Skeletal muscle cell (primary cell): ENCODE measurements at regions not wholly inside any gene's neighbourhood (a gene's known extent, or its start where the extent isn't known, plus 50 kb on each side); places are given as distances from the start of the nearest gene placed in this dataset.

Experiments
- DNase-seq: peaks from one replicate; pipeline ENCODE4 v3.0.0-alpha.2; 2010; ENCODE audit warnings: low read depth
- H3K4me3 ChIP-seq: 2 replicates; pipeline ENCODE4 v1.5.1; 2011; ENCODE audit warnings: low read depth, mild to moderate bottlenecking, control low read depth, low read length, moderate library complexity

DNA sequence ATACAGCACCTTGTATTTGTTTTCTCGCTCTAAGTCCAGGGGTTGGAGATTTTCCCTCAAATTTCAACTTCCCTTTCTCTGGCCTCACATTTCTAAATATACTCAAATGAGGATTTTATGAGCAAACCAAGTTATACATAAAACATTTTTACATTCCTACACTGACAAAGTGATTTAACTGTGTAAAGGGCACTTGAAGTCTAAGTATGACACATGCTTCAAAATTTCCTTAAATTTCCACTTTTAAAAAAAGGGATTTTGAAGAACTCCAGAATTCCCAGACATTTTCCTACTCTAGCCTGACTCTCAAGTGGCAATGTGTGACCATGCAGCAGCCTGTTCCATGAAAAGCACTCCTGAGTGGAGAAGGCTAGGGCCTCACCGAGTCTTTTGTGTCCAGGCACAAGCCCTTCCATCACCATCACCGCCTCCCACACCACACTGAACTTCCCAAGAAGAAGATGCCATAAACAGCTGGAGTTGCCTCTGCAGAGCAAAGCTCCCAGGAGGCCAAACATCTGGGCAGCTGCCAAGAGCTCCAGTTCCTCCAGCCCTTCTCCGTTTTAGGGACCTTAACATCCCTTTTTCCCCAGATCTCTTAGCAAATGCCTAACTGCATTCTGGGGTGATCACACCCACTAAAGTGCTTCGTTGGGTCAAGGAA lies 68.9 kb downstream of the NCR2 start:
- DNase-seq = no peak
- no peak overlapping the region for H3K4me3 ChIP-seq

DNA sequence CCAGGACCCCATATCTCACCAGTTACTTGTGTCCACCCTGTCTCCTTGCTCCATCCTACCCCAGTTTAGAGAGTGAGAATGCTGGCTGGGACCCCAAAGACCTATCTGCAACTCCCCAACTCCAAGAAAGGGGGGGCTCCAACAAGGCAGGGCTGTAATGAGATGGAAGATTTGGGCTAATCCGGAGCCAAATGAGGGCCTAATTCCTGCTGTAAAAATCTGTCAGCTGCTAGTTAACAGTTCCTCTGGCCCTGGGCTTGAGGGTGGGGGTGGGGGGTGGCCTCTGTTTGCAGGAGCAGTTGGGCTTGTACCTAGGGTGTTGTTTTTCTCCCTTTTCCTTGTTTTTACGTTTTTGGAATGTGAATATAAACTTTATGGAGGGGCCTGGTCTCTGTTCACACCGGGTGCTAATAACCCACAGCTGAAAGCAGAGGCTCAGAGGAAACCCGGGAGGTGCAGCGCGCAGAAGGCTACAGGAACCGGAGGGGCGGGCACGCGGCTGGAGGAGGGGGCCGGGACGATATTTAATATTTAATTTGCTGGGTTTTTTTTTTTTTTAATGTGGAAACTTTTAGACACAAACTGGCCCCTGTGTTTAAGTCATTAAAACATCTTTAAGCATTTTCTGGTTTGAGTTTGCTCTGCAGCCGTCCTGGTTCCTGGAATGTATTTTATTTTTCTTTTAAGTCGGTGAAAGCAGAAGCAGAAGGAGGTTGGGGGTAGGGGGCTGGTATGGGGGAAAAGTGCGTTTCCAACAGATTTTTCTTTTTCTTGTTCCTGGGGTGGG lies 70.7 kb downstream of the NCR2 start:
- no peak for DNase-seq
- no peak overlapping the region for H3K4me3 ChIP-seq

DNA sequence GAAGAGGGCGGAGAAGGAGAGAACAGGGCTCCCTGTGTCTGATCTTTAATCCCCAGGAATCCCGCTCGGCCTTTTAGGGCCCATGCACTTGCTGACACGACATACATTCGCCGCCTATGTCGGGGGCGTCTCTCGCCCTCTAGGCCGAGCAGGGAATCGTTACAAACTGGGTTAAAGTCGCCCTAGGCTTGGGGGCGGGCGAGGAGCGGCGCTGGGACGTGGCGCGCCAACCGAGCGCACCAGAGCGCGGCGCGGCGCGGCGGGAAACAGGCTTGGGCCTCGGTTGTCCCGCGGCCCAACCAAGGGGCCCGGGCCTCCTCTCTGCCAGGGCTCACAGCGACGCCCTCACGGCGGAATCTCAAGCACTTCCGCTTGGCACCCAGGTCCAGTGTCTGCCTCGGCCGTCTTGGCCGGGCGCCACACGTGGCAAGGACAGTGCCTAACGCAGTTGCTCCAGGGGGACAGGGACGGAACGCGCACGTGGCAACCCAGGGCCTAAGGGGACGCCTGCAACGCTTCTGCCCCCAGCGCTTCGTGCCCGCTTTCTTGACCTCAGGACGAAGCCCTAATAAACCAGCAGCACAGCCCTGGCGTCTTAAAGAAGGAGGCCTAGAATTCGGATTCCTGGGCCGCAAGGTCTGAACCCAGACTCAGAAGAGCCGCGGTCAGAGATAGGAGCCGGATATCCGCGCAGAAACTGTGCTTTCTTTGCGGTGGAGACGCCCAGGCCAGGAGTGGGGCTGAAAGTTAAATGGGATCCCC lies 71.5 kb downstream of the NCR2 start:
- no peak overlapping the region for H3K4me3 ChIP-seq
- no peak for DNase-seq

DNA sequence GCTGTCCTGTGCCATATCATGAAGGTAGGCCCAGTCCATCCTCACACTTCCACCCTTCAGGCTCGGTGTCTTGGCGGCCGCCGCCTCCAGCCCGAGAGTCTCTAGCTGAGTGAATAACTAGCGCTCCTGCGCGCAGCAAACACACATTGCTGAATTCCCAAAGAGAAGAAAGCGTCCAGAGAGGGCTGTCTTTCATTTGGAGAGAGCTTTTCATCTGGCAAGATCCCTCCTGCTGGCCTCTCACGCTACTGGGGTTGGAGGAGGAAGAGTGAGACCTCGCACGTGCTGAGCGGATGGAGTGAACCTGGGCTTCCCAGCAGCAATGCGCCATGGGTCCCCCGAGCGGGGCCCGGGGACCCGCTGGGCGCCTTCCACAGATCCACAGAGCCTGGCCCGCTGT lies 73.2 kb downstream of the NCR2 start:
- DNase-seq = no peak
- H3K4me3 ChIP-seq = no peak overlapping the region

DNA sequence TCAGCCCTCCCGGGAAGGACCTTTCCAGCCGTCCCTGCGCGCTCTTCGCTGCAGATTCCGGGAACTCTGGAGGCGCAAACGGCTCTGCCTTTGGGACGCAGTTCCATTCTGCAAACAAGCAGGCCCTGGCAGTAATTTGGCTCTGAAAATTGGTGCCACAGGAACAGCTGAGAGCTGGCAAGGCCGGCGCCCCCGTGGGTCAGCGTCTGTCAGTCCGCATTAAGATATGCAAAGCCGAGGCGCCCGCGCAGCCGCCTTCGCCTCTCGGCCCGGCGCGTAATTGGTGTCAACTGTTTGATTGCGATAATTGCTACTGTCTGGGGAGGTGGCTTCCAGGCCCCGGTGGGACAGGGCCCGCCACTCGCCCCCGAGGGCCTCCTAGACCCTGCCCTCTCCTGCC lies 73.6 kb downstream of the NCR2 start:
- no peak overlapping the region for H3K4me3 ChIP-seq
- no peak for DNase-seq

DNA sequence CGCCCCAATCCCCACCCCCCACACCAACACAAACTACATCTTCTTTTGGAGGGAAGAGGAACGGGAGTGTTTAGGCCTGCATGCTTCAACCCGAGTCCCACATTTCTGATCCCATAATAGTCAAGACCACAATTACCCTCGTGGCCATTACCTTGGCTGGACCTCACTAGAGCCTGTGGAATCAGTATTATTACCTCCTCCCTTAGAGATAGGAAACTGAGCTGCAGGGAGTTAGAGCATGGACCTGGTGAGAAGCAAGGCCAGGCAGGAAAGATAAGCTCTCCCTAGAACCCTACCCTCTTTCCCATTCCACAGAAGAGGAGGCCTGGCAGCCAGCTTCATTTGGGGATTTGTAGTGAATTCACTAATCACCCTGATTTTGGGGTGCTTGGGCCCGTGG lies 74.1 kb downstream of the NCR2 start:
- no peak overlapping the region for H3K4me3 ChIP-seq
- no peak for DNase-seq

DNA sequence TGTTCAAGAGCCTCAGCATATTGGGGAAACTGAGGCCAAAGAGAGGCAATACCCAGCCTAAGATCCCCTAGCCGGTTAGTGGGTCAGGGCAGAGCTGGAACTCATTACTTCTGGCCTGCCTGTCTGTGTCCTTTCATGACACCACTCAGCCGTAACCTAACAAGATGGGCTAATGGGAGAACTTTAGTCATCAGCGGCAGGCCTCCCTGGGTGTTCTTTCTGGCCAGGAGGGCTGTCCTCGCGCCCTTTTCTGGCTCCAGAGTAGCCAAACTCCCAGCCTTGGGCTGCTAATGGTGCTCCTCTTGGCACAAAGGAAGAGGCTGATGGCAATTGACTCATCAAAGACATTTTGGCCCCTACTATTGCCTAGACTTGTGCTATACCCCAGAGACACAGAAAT lies 76.6 kb downstream of the NCR2 start:
- DNase-seq = no peak
- no peak overlapping the region for H3K4me3 ChIP-seq

DNA sequence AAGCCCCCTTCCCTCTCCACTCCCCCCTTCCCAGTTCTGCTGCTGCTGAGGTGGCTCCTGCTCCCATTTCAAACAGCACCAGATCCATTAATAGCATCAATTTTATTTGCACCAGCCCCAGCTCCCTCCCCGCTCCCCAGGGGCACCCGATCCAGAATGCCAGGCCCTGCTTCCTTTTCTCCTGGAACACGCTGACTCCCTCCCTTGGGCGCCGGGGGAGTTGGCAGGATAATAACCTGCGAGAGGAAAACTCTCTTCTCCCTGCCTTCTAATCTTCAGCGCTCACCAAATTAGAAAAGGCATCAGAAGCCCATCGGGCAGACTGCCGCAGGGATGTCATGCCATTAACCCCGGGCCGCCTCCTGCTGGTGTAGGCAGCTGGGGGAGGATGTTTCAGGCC lies 77.8 kb downstream of the NCR2 start:
- no peak for DNase-seq
- H3K4me3 ChIP-seq = no peak overlapping the region

DNA sequence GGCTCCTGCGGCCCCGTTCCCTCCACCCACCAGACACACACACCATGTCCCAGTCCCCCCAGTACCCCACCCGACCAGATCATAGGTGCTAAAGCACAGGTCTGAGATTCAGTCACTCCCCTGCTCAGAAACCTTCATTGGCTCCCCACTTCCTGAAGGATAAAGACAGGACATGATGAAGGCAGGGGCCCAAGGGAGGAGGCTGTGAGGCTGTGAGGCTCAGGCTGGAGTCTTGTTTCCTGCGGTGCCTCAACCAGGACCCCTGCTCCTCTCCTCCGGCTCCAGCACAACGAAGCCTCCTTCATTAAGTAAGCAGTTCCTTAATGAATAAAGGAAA lies 81.1 kb downstream of the NCR2 start:
- DNase-seq = no peak
- no peak overlapping the region for H3K4me3 ChIP-seq

DNA sequence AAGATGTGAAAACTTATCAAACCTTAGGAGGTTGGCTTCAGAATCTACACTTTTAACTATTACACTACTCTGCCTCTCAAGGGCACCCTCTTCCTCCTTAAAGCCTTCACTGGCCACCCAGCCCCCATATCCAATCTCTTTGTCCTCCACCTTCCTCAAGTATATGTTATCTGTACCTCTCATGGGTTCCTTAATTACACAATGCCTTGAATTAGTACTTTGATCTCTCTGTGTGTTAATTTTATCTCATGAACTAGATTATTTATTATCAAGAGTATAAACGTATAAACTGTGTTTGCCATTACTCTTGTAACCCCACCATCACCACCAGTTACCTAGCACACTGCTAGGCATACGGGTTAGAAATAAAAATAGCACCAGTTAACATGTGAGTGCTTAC lies 83.3 kb downstream of the NCR2 start:
- no peak for DNase-seq
- H3K4me3 ChIP-seq = no peak overlapping the region

DNA sequence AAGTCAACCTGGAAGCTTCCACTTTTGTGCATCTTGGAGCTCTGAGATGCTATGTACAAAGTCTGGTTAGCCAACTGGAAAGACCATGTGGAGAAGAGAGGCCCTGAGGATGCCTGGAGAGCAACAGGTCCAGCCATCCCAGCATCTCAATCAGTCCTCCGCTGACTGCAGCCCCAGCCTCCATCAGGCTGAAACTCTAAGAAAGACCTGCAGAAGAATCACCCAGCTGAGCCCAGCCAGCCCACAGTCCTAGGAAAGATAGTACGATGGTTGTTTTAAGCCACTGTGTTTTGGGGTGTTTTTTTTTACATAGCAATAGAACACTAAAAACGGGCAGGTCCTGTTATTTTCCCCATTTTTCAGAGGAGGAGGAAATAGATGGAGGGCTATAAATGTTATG lies 84.0 kb downstream of the NCR2 start:
- H3K4me3 ChIP-seq = no peak overlapping the region
- DNase-seq = no peak

DNA sequence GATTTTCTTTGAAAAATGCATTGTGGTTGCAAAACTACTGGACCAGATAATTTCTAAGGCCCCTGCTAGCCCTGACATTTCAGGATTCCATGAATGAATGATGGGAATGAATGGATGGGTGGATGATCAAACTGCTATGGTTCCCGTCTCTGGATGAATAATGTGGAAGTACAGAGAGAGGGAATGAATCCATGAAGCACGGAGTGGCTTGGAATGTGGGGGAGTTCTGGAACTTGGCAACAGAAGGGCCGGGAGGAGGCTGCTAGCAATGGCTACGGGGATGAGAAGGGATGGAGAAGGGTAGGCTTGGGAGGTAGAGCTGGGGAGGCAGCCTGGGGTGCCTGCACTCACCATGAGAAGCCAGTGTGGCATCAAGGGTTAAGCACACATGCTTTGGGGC lies 84.8 kb downstream of the NCR2 start:
- DNase-seq = no peak
- H3K4me3 ChIP-seq = no peak overlapping the region

DNA sequence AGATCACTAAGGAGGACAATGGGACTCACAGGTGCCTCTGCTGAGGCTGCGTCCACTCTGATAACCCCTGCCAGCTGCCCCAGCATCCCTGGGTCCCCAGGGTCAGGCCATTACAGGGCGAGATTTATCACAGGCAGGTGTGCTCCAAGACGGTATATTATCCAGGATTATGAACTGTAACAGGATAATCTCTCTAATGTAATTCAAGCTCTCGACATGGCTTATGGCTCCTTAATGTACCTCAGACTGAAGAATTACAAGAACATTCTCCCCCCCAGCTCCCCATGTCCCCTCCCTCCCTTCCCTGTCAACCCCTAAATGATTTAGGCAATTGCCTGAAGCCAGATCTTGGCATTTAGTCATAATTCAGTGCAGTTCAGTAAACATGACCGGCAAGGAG lies 86.8 kb downstream of the NCR2 start:
- no peak for DNase-seq
- no peak overlapping the region for H3K4me3 ChIP-seq

DNA sequence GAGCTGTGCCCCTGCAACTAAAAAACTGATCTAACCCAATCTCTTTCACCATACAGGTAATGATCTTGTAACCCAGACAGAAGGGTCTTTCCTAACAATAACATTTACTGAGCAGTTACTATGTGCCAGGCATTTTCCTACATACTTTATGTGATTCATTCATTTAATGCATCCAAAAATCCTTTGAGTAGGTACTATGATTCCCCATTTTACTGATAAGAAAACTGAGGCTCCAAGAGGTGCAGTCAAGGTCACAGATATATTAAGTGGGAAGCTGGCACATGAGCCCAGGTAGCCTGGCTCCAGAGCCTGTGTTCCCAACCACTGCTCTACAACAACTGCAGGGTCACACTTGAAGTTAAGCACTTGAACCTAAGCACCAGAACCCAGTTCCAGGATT lies 87.6 kb downstream of the NCR2 start:
- no peak overlapping the region for H3K4me3 ChIP-seq
- no peak for DNase-seq

DNA sequence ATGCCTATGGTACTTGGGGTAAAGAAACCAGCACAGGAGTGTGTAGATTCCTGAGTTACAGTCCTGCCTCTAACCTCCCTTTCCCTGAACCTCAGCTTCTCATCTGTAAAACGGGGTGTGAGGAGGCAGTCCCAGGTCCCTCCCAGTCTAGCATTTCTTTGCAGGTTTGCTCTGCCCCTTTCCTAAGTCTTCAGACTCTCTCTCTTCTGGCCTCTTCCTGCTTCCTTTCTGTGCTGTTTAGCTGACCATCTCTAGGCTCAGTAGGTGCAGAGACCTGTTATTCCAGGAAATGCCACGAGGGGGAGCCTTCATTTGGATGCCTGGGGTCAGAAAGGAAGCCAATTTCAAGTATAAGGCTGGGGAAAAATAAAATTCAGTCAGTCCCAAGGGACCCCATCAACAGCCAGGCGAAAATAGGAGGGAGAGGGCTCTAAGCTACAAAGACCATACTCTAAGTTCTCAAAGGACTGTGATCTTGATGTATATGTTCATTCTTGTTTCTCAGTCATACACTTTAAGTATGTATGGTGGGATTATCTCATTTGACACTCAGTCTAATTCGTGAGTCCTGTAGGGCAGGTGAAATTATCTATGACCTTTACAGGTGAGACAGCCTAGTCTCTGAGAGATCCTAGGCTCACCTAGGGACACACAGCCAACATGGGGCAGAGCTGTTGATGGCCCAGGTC lies 89.1 kb downstream of the NCR2 start:
- H3K4me3 ChIP-seq = no peak overlapping the region
- peak; percentile 28 for DNase-seq

DNA sequence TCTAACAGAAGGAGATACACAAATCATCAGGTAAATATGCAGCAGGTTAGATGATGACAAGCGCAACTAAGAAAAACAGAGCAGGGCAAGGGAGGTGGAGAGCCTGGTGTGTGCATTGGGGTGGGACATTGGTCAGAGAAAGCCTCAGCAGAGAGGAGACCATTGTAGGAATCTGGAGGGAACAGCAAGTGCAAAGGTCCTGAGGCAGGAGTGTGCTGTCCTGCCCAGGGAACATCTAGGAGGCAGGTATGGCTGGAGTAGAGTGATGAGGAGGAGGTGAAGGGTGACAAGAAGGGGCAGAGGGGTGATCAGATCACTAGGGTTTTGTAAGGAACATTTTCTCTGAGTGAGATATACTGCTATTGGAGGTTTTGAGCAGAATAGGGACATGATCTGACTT lies 90.1 kb downstream of the NCR2 start:
- DNase-seq = no peak
- H3K4me3 ChIP-seq = no peak overlapping the region

DNA sequence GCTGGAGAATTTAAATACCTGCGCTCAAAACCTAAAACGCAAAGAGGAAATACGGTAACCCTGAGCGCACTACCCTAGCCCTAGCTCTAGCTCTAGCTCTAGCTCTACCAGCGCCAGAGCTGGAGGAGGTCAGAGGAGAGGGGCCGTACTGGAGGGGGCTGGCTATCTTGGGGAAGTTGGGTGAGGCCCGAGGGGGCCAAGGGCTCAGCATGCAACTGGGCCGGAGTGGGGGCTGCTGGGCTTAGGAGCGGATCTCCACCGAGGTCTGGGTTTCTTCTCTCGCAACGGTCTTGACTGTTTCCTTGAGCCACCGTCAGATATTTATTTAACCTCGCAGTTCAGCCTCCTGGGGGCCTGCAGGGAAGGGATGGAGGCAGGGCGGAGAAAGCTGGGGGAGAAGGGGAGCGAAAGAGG lies 91.0 kb downstream of the NCR2 start:
- DNase-seq = no peak
- H3K4me3 ChIP-seq = peak overlapping the region; percentile 6

DNA sequence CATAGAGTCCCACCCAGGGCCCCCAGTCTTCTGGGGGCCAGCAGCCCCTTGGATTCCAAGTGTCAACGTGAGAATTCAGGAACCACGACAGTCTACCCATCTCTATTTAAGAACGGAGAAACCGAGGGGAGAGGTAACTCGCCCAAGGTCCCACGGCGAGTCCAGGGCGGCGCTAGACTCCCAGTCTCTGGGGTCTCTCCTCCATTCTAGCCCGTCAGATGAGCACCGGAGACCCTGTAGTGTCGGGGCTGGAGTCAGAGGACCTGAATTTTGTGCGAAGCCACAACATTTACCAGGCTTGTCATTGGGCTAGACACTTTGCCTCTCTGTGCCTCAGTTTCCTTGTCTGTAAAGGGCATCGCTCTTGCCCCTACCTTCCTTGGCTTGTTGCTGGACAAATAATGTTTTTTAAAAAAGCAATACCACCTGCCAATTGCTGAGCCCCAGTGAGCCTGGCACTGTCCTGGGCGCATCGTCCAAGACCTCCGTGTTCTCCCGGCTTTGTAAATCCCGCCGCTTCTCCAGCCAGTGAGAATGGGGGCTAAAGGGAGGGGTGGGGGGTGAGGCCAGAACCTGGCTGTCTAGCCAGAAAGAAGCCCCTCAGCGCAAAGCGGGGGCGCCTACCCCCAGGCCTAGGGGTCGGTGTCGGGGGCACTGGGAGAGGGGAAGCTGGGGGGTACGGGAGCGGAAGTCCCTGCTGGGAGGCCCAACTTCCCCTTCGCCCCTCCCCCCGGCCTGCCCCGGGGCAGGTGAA lies 91.7 kb downstream of the NCR2 start:
- H3K4me3 ChIP-seq = no peak overlapping the region
- DNase-seq = no peak

DNA sequence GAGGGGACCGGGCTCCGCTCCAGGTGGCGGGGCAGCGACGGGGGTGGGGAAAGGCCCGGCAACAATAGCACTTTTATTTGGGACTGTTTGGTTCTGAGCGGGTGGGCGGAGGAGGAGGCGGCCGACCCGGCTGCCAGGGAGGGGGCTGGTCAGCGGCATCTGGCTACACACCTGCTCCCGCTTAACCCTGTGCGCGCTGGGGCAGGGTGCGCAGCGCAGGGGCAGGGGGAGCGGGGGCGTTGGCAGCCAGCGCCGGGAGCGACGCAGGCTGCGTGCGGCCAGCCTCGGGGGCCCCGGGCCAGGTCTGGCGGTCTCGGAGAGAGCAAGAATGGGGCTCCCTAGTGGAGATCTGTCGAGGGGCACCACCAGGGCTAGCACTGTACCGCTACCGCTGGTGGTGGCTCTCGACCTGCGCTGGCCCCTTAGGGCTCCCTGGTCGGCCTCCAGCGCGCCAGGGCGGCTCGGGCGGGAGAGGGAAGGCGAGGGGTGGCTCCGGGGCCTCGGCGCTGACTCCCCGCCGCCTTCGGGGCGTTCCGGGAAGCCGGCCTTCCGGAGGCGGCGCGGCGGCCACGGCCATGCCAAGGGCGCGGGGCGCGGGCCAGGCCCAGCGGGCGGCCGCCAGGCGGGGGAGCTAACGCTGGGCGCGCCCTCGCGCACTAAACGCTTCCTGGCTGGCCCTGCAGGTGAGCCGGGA lies 92.4 kb downstream of the NCR2 start:
- H3K4me3 ChIP-seq = peak overlapping the region; percentile 24
- DNase-seq = no peak
